SIG-M5 treated with dmso at 0.1 percent for 504 hours (cell line): ENCODE measurements at regions not wholly inside any gene's neighbourhood (a gene's known extent, or its start where the extent isn't known, plus 50 kb on each side); places are given as distances from the start of the nearest gene placed in this dataset.
A peak's percentile ranks its signal among the peaks of the same experiment; 100 is the strongest.
"Not testable (repeated sequence)": the region's sequence is repeated elsewhere in the genome, so short reads cannot be mapped to it uniquely, and the experiment has no call there.

Experiments
- DNase-seq: peaks from one replicate; lab custom pipeline; 2025; ENCODE audit not compliant: unreplicated experiment; lab: John Stamatoyannopoulos, UW

DNA sequence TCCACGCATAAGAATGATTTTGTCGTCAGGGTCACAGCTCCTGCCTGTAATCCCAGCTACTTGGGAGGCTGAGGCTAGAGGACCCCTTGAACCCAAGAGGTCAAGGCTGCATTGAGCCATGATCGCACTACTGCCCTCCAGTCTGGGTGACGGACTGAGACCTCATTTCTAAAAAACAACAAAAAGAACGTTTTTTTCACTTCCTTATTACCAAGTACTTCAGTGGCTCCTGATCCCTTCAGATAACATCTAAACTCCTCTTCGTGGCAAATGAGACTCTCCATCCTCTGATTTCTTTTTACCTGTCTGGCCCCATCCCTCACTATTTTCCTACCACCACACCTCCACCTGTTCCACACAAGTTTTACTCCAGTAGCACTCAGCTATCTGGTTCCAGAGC is 105.4 kb upstream of the TLK1 start:
- DNase-seq, result no peak

DNA sequence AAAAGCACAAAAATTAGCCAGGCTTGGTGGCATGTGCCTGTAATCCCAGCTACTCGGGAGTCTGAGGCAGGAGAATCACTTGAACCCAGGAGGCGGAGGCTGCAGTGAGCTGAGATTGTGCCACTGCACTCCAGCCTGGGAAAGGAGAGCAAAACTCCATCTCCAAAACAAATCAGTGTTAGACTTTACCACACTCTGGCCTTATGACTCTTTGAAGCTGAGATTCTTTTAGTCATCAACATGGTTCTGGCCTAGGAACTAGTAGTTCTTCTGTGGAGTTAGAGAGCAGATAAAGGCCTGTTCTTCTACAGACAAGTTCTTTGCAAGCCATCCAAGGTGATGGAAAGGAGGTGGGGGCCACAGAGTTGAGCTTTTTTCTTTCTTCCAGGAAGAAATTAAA is 100.8 kb upstream of the TLK1 start:
- DNase-seq, result not testable (repeated sequence)

DNA sequence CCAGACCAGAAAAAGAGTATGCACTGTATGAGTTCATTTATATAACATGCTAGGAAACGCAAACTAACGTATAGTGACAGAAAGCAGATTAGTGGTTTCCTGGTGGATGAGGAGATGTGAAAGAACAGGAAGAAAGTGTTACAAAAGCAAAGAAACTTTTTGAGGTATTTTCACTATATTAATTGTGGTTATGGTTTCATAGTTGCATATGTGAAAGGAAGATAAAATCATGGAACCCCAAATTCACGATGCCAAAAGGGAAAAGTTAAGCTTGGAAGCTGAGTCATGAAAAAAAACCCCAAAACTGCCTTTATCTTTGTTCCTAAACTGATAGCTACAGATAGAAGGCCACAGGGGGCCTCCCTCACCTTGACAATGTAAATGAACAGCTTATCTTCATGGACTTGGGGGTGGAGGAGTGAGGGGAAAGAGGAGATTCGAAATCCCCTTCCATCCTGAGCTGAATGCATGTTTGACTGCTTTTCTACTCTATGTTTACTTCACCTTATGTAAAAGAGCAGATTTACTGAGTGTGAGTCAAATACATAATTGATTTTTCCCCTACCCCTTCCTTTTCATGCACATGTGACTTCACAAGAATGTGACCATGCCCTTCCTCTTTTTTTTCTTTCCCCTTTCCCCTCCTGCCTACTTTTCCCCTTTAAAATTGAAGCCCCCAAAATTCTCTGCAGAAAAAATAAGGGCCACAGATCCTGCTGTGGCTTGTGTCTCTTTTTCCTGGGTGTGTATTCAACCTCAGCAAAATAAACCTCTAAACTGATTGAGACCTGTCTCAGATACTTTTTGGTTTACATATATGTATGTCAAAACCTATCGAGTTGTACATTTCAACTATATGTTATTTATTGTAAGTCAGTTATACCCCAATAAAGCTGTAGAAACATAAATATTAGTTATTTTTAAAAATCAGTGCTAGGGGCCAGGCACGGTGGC is 100.1 kb upstream of the TLK1 start:
- peak; percentile 16 for DNase-seq

DNA sequence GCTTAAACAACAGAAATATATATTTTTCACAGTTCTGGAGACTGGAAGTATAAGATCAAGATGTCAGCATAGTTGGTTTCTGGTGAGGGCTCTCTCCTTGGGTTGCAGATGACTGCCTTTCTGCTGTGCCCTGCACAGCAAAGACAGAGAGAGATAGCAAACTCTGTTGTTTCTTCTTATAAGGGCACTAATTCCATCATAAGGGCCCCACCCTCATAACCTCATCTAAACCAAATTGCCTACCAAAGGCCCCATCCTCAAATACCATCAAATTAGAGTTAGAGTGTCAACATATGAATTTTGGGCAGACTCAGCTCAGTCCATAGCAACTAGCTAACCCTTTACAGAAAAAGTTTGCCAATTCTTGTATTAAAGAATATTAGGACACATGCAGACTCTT is 94.0 kb upstream of the TLK1 start:
- no peak for DNase-seq

DNA sequence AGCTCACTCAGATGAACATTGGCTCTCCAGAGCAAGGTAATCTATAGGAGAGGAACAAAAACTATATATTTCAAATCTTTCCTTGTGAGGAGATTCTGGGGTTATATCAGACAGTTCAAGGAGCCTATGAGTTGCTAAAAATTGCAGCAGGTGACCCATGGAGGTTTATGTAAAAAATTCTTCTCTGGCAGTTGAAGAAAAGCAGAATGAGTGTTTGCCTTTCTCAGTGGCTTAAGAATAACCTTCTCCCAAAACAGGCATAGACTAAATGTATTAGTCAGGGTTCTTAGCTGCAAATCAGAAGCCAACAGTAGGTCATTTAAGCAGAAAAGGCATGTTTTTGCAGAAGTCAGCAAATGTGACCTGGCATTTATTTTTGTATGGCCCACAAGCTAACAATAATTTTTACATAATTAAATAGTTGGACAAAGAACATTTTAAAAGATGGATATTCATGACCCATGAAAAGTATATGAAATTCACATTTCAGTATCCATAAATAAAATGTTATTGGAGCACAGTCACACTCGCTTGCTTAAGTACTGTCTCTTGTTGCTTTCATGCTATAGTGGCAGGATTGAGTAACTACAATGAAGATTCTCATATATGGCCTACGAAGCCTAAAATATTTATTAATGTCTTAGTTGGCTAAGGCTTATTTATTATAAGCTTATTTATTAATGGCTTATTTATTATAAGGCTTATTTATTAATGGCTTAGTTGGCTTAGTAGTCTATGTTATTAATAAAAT is 93.4 kb upstream of the TLK1 start:
- DNase-seq, result peak; percentile 15

DNA sequence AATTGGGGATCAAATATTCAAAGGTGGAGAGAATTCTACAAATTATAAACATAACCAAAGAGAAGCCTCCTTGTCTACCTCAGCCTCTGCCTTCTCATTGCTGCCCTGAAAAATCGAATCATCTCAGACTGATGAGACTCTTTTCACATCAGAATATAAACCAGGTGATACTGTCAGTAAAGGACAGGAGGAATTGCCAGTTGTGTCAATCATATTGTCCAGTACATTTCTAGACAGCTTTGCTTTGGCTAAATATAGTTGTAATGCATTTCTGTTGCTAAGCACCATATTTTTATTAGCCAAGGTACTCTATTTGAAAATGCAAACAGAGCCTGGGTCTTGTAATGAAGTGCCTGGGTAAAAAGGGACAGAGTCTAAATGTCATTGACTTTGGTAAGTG is 92.6 kb upstream of the TLK1 start:
- no peak for DNase-seq

DNA sequence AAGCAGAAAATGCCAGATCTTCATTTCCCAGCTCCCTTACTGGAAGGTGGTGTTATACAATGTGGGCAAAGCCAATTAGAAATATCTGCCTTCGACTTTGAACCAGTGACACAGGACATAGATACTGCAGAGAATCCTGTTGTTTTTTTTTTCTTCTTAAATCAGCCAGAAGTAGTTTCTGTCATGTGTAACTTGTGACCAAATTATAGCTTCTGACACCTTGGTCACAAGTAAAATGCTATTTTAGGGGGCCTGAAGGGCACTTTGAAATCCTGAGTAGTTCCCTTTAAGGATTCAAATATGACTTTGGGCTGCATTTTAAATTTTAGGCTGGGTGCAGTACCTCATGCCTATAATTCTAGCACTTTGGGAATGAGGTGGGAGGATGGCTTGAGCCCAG is 89.0 kb upstream of the TLK1 start:
- DNase-seq, result no peak

DNA sequence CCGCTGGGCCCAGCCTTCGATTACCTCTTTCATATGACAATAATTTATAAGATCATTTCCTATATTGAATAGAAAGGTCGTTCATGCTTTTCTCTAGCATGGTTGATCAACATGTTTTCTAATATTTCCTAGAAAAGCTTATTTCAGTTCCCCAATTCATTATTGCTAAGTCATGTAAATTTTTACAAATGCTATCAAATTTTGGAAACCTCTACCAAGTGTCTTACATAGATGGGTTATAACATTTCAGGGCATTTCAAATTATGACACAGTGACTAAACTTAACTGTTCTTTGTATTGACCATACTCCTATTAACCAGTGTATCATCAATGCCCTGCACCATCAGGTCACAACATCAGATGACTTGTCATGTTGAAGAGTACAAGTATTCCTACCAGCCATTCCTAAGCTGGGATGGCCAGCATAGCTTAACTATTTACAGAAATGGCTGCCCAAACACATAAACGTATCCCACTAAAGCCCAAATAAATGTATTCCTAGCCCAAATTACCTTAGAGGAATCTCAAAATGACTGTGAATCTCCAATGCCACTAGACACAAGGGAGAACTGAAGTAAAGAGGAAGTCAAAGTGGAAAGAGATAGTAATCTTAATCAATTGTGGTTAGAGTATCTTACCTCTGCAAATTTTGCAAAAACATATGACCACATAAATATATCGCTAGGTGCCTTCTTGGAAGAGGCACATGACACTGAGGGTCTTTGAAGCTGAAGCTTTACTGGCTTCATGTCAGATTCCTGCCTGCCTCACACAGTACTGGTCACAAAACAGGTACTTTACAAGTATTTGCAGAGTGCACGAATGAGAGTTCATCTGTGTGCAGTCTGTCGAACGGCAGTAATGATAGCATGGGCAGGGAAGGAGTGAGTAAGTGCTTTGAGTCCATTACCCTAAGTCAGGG is 87.3 kb upstream of the TLK1 start:
- DNase-seq, result peak; percentile 61

DNA sequence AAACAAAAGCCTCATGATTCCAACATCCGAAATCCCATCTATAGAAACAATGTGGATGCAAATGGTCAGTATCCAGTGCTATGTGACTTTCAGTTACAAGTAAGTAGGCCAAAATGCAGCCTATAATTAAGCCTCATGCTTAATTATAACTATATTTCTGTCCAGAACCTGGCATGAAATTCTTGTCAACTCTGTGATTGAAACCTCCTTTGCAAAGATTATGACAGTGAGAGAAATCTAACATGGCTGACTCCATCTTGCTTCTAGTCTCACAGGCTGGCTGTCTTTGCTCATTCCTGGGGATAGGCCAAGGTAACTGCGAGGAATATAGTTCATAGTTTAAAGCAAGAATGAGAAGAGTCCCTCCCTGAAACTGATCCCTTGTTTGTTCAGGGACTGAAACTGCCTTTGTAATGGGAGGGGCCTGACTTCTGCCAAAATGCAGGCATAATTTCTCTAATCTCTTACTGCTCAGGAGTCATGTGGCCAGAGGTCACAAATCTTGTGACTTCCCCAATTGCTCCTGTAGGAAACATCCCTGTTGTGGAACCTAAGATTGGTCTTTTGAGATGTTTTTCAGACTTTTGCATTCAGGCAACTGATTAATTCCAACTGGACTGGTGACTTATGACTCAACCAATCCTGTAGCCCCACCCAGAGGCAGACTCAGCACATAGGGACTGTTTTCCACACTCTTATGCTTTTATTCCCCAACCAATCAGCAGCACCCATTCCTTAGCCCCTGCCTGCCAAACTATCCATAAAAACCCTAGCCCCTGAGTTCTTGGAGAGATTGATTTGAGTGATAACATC is 84.5 kb upstream of the TLK1 start:
- DNase-seq, result no peak

DNA sequence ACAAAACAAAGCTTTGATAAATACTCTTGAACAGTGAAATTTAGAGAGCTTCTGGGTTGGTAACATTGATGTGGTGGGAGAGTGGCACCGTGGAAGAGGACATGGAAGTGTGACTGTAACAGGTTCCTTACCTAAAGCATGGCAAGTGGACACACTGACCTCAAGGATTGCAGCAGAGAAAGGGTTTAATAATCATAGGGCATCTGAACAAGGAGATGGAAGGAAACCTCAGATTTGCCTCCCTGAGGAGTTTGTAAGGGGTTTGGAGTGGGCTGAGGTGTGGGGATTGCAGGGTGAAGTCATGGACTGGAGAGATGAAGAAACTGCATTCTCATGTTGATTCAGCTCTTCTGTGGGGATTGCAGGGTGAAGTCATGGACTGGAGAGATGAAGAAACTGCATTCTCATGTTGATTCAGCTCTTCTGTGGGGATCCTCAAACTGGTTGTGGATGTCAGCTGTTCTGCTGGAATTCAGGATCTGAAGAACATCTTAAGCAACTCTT is 83.8 kb upstream of the TLK1 start:
- DNase-seq, result no peak

DNA sequence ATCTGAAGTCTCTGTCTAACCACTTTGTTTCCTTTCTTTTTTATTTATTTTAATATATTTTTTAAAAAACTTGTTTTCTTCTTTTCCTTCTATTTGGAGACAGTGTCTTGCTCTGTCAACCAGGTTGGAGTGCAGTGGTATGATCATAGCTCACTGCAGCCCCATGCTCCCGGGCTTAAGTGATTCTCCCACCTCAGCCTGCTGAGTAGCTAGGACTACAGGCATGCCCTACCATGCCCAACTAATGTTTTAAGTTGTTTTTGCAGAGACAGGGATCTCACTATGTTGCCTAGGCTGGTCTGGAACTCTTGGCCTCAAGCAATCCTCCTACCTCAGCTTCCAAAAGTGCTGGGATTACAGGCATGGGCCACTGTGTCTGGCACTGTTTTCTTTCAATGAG is 81.1 kb upstream of the TLK1 start:
- no peak for DNase-seq

DNA sequence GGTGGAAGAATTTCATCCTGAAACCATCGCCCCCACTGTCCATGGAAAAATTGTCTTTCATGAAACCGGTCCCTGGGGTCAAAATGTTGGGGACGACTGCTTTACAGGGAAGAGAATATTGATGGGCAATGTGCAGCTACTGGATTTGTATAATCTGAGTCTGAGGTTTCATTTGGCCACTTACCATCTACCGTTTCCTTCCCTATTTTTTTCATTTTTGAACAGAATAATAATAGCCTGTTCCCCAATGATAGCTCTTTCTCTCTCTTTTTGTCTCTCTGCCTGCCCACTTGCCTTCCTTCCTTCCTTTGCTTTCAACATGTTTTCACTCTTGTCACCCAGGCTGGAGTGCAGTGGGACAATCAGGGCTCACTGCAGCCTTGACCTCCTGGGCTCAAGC is 78.3 kb upstream of the TLK1 start:
- no peak for DNase-seq

DNA sequence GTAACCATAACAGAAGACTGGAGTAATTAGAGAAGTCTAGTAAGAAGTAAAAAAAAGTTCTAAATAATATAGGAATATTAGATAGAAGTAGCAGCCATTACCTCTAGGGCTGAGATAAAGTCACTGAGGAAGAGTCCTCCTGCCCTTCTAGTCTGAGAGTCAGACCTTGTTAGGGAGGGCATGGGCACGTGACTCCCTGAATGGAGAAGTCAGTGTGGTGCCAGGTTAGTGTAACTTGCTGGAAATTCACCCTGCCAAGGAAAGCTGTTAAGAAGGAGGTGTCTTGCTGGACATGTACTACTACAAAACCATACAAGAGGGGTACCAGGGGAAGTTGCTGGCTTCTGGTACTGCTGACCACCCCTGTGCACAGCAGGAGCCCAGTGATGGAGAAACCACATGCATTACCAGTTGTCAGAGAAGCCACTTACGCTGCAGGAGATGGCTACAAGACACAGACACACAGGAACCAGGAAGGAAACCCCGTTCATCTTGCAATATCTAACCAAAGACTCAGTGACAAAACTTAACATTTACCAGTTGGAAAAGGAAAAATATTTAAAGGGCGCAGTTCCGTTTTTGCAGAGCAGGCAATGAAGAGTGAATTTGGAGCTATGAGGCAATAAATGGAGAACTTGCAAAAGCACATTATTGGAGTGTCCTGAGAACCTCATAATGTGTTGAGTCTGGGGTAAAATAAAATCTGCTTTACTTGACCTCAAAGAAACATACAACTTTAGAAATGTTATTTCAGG is 77.2 kb upstream of the TLK1 start:
- DNase-seq, result peak; percentile 93

DNA sequence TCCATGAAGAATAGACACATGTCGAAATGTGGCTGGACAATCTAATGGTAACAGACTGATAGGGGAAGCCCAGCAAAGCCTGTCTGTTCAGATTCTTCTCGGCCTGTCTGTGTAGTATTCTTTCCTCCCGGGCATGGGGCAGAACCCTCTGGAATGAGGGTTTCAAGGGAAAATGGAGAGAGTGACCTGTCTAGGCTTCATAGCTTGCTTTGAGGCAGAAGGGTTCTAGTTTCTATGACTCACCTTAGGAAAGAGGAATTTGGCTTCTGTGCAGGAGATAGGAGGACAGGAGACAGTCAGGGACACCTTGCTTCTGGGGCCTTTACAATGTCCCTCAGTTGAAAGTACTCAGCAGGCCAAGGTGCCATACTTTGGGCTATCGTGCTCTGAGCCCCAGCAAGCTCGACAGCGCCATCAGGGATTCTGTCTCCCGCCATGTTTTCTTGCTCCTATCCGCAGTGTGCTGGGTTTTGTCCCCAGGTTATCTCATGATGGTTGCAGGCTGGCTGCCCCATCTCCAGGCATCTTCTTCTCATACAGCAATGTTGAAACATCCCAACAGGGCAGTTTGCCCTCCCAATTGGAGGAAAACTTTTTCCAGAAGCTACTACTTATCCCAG is 74.7 kb upstream of the TLK1 start:
- DNase-seq, result no peak

DNA sequence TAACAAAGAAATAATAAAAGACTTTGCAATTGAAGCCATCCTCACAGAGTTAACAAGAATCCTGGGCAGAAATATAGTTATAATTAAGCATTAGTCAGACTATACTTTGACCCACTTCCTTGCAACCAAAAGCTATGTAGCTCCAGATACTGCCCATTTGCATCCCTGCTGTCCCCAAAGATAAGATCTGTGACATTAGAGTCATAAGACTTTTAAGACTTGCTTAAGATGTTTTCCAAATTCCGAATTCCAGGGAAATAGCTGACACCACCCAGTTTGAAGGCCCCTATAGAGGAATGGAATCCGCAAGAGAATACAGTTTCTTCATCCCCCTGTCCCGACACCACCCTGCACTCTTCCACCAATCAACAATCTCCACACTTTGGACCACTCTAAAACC is 69.5 kb upstream of the TLK1 start:
- DNase-seq, result no peak

DNA sequence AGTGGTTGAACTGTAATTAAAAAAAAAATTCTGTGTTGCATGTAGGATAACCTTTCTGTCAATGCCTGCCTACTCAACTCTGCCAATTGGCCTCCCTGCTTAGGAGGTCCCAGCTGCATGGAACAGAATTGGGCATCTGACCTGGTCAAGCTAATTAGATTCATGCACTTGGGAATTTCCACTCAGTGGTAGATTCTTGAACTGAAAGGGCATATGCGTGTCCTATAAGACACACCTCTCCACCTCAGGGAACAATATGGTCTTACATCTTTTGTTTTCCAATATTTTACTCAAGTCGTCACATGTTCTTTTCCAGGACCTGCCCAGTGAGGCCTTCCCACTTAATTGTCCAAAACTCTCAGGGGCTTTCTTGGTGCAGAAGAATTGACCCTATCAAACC is 68.1 kb upstream of the TLK1 start:
- no peak for DNase-seq

DNA sequence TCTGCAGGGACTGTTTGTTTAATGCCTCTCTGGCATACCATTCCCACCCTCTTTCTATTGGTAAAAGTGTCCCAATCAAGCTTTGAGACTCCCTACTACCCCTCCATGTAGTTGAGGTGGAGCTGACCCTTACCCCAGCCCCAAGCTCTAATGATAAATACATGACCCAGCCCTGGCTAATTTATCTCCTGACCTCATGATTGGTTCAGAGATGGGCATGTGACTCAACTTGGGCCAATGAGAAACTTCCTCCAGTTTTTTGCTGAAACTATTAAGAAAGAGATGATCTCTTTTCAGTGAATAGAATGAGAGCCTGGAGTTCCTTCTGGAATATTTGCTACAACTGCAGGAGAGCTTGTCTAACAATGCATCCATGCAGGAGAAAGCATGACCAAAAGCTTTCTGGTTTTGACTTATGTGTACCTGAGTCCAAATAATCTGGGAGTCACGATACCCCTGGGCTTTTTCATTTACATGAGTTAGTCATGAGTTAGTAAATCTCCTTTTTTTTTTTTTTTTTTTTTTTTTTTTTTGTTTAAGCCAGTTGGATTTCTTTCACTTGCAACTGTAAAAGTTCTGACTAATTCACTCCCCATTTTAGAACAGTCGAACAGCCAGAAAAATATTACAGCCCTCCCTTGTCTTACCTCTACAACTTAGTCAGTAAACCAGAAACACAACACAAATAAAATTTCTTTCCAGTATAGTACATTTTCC is 66.5 kb upstream of the TLK1 start:
- no peak for DNase-seq

DNA sequence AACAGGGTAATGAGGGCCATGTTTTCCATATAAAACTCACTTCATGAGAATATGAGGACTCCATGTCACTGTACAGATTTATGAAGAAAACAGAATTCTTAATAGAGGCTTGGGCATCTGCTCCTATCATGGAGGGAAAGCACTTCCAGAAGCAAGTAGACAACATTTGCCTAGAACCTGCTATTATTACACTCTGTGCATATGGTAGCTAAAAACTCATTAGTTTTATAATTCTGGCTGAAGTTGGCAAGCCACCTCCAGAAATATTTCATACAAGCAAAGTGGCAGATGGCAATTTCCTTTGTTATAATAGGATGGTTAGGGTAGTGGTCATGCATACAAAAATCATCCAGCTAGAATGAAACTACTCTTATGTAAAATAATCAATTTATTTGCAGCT is 65.8 kb upstream of the TLK1 start:
- no peak for DNase-seq
